KMS-11 (cell line): ENCODE measurements at regions not wholly inside any gene's neighbourhood (a gene's known extent, or its start where the extent isn't known, plus 50 kb on each side); places are given as distances from the start of the nearest gene placed in this dataset.

Experiments used
- H2AFZ ChIP-seq: fragments of 200-600 bp; sonication (generic); 2 replicates; pipeline ENCODE4 v1.6.1; 2016; ENCODE audit warnings: antibody characterized with exemption, mixed run types, low read depth
- H3K27ac ChIP-seq: fragments of 200-600 bp; sonication (generic); 2 replicates; pipeline ENCODE4 v1.6.1; 2016; ENCODE audit warnings: mild to moderate bottlenecking, mixed run types
- H3K27me3 ChIP-seq: fragments of 200-600 bp; sonication (generic); 2 replicates; pipeline ENCODE4 v1.6.1; 2017; ENCODE audit warnings: mild to moderate bottlenecking, low read depth, mixed run types, moderate library complexity; ENCODE audit not compliant: insufficient read depth
- H3K36me3 ChIP-seq: fragments of 200-600 bp; sonication (generic); 2 replicates; pipeline ENCODE4 v1.6.1; 2017; ENCODE audit warnings: mild to moderate bottlenecking, mixed run types; ENCODE audit not compliant: insufficient read depth
- H3K4me1 ChIP-seq: fragments of 200-600 bp; sonication (generic); 2 replicates; pipeline ENCODE4 v1.6.1; 2016; ENCODE audit warnings: mild to moderate bottlenecking, low read depth, mixed run types; ENCODE audit not compliant: poor library complexity, severe bottlenecking
- H3K4me2 ChIP-seq: fragments of 200-600 bp; sonication (generic); 2 replicates; pipeline ENCODE4 v1.7.0; 2016; ENCODE audit warnings: mild to moderate bottlenecking, mixed run types
- H3K4me3 ChIP-seq: fragments of 200-600 bp; sonication (generic); IDR thresholded peaks from 2 replicates; pipeline ENCODE4 v1.6.1; 2017; ENCODE audit warnings: low read depth, low read length, mixed read lengths; ENCODE audit not compliant: insufficient read depth
- H3K79me2 ChIP-seq: fragments of 200-600 bp; sonication (generic); 2 replicates; pipeline ENCODE4 v1.6.1; 2016; ENCODE audit warnings: low read depth, mixed run types; ENCODE audit not compliant: insufficient read depth
- H3K9ac ChIP-seq: fragments of 200-600 bp; sonication (generic); 2 replicates; pipeline ENCODE4 v1.6.1; 2016; ENCODE audit warnings: mild to moderate bottlenecking, mixed run types
- H4K20me1 ChIP-seq: fragments of 200-600 bp; sonication (generic); 2 replicates; pipeline ENCODE4 v1.6.1; 2016; ENCODE audit warnings: mild to moderate bottlenecking, mixed run types; ENCODE audit not compliant: insufficient read depth
- TF ChIP-seq, protein P1 (sequence below): fragments of 200-600 bp; sonication (generic); conservative IDR thresholded peaks from 2 replicates; pipeline ENCODE4 v1.6.1; 2017; ENCODE audit warnings: low read depth, mild to moderate bottlenecking, antibody characterized with exemption, low read length, moderate library complexity, mixed read lengths

DNA sequence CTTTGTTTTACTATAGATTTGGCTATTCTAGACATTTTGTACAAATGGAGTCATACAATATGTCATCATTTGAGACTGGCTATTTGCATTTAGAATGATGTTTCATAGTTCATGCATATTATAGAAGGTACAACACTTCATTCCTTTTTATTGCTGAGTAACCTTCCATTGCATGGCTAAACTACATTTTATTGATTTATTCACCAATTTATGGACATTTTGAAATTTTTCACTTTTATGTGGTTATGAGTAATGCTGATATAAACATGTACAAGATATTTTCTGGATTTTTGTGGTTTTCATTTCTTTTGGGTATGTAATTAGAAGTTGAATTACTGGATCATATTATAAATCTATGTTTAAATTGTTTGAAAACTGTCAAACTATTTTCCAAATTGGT lies 710.3 kb upstream of the SLITRK5 start:
- Histone ChIP-seq H3K4me2 (no peak overlapping the region), H3K27ac (no peak overlapping the region), H3K4me1 (no peaks in the 10 kb centered on the region), H3K27me3 (no peaks in the 10 kb centered on the region), H4K20me1 (no peaks in the 10 kb centered on the region), H3K9ac (no peak overlapping the region), H3K36me3 (no peaks in the 10 kb centered on the region), H3K79me2 (no peaks in the 10 kb centered on the region), H2AFZ (no peak overlapping the region), H3K4me3 (no peak overlapping the region)
- TF ChIP-seq, protein P1, sequence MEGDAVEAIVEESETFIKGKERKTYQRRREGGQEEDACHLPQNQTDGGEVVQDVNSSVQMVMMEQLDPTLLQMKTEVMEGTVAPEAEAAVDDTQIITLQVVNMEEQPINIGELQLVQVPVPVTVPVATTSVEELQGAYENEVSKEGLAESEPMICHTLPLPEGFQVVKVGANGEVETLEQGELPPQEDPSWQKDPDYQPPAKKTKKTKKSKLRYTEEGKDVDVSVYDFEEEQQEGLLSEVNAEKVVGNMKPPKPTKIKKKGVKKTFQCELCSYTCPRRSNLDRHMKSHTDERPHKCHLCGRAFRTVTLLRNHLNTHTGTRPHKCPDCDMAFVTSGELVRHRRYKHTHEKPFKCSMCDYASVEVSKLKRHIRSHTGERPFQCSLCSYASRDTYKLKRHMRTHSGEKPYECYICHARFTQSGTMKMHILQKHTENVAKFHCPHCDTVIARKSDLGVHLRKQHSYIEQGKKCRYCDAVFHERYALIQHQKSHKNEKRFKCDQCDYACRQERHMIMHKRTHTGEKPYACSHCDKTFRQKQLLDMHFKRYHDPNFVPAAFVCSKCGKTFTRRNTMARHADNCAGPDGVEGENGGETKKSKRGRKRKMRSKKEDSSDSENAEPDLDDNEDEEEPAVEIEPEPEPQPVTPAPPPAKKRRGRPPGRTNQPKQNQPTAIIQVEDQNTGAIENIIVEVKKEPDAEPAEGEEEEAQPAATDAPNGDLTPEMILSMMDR: no peak

DNA sequence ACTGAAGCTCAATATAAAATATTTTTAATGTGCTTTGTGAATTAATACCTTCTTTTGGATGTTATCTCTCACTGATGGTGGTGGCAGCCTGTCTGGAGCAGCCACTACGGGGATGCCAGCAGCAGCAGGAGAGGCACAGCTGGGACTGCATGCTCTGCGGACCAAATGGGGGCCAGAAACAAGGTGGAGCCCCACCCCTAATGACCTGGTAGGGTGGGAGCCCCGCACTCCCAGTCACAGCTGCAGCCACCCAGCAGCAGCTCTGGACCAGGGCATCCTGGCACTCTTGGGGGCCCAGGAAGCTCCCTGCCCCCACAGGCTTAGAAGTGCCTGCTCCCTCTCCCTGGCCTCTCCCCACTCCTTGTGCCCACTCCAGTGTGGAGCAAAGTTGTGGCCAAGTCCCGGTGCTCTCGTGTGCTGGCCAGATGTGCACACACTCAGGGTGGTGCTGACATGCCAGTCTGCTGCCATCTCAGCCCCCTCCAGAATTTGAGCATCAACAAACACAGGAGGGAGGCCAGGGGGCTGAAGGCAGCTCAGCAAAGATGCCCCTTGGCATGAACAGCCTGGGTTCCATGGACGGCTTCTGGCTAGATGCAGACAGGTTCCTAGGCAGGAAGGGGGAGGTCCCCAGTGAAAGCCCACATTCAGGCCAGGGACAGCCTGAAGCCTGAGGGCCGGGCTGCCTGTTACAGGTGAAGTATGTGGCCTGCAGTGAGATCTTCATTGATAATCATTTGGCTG lies 696.7 kb upstream of the SLITRK5 start:
- TF ChIP-seq, protein P1: no peak
- no peaks in the 10 kb centered on the region for H3K27me3 ChIP-seq

DNA sequence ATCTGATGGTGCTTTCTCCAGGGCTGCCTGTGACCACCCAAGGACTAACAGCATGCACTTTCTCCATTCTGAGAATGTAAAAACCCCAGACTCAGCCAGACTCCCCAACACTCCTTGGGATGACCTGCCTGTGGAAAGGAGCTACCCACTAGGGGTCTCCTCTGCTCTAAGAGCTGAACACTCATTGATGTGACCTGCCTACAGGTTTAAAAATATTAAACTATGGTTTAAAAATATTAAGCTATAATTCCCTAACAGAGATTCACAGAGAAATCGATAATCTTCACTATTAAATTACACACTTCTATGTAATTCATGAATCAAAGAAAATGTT lies 696.2 kb upstream of the SLITRK5 start:
- H3K9ac ChIP-seq: no peak overlapping the region
- H3K4me1 ChIP-seq: no peaks in the 10 kb centered on the region
- no peaks in the 10 kb centered on the region for H3K27me3 ChIP-seq
- no peaks in the 10 kb centered on the region for H3K36me3 ChIP-seq
- no peaks in the 10 kb centered on the region for H3K79me2 ChIP-seq
- TF ChIP-seq, protein P1: no peak
- H2AFZ ChIP-seq: no peak overlapping the region
- H3K4me2 ChIP-seq: no peak overlapping the region
- H3K4me3 ChIP-seq: no peak overlapping the region
- no peak overlapping the region for H3K27ac ChIP-seq
- no peaks in the 10 kb centered on the region for H4K20me1 ChIP-seq

More for the DNA sequence above, 696.7 kb upstream of the SLITRK5 start:
- no peaks in the 10 kb centered on the region for H3K79me2 ChIP-seq
- H3K27ac ChIP-seq: no peak overlapping the region
- no peak overlapping the region for H3K4me2 ChIP-seq
- no peak overlapping the region for H3K9ac ChIP-seq
- H3K4me1 ChIP-seq: no peaks in the 10 kb centered on the region
- H3K4me3 ChIP-seq: no peak overlapping the region
- no peak overlapping the region for H2AFZ ChIP-seq
- no peaks in the 10 kb centered on the region for H4K20me1 ChIP-seq
- H3K36me3 ChIP-seq: no peaks in the 10 kb centered on the region

DNA sequence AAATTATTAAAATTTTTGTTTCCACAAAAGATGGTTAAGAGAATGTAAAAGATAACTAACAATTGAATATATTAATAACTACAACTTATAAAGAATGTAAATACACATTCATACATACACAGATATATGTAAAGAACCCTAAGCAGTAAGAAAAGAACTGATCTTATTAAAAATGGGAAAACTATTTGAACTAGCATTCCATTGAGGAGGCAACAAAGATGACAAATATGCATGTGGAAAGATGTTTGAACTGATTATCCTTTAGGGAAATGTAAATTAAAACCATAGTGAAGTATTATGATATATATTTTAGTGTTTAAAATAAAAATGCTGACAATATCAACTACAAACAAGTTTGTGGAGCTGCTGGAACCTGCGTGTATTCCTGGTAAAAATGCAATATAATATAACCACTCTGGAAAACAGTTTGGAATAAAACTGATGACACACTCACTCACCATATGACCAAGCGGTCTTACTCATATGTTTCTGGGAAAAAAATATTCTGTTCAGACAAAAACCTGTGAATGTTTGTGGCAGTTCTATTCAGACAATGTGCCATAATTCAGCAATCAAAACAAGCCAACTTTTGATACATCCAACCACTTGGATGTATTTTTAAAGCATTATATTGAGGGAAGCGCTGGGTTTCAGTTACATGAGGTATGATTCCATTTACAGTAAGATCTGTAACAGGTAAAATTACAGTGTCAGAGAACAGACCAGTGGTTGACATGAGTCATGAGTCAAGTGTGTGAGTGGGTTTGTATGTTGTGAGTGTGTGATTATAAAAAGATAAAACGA lies 694.4 kb upstream of the SLITRK5 start:
- Histone ChIP-seq H3K4me3 (no peak overlapping the region), H3K27me3 (no peaks in the 10 kb centered on the region), H3K79me2 (no peaks in the 10 kb centered on the region), H2AFZ (no peak overlapping the region), H3K36me3 (no peaks in the 10 kb centered on the region), H3K4me1 (no peaks in the 10 kb centered on the region), H3K9ac (no peak overlapping the region), H4K20me1 (no peaks in the 10 kb centered on the region), H3K4me2 (no peak overlapping the region), H3K27ac (no peak overlapping the region)
- TF ChIP-seq, protein P1: no peak
